ENCODE measurements at regions not wholly inside any gene's neighbourhood (a gene's known extent, or its start where the extent isn't known, plus 50 kb on each side); places are given as distances from the start of the nearest gene placed in this dataset.
"Not testable (repeated sequence)": the region's sequence is repeated elsewhere in the genome, so short reads cannot be mapped to it uniquely, and the experiment has no call there.

DNA sequence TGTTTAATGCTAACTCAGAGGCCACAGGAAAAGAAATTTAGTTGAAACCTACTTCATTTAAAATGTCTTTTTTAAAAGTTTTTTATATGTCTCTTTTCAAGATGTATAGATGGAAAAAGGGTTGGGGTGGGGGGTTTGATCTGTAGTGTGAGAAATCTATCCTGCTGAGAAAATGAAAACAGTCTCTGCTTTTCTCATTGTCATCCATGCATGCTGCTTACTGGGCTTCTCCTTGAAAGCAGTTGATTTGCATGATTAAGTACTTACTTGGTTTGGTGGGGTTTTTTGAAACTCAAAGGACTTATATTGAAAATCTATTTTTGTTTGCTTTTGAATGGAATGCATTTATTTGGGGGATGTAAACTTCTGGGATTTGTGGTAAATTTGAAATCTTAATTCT lies 313.6 kb upstream of the DKK2 start:
- Histone ChIP-seq H3K4me3 (ENCODE audit: low read length) (peak overlapping the region; percentile 34; the same call in 1 of the 2 replicates), H3K9ac (ENCODE audit: low read depth, low read length) (peak overlapping the region; percentile 38; the same call in 1 of the 2 replicates)

DNA sequence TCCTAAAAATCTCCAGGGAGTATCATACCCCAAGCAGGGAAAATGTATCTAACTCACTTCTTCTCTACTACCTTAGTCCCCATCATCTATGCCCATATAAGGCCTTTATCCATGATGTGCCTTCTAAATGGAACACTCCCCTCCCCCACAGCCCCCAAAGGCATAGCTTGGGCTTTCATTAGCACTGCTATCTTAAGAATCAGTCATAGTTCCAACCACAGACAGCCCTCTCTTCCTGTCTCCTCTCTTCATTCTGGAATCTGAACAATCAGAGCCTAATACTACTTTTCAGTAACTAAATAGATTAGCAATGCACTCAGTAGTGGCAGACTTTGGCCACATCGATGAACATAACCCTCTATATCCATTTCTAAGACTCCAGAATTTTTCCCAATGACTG lies 313.2 kb upstream of the DKK2 start:
- H3K27me3 ChIP-seq (ENCODE audit: insufficient read depth, low read length) = no peaks in the 10 kb centered on the region
- H3K36me3 ChIP-seq (ENCODE audit: insufficient read depth, low read depth, low read length) = no peaks in the 10 kb centered on the region
- H3K4me1 ChIP-seq (ENCODE audit: insufficient read depth, low read length) = peaks cover 29% of the 10 kb centered on the region
- peaks cover 6% of the 10 kb centered on the region for H3K9me3 ChIP-seq (ENCODE audit: insufficient read depth, low read depth, low read length)
- peak overlapping the region; percentile 41 for H3K27ac ChIP-seq (ENCODE audit: low read length)
- peak overlapping the region; percentile 38; the same call in 1 of the 2 replicates for H3K9ac ChIP-seq (ENCODE audit: low read depth, low read length)
- H3K4me3 ChIP-seq (ENCODE audit: low read length) = peak overlapping the region; percentile 34; the same call in 1 of the 2 replicates

More for the DNA sequence above, 313.6 kb upstream of the DKK2 start:
- H3K27ac ChIP-seq (ENCODE audit: low read length) = peak overlapping the region; percentile 41
- no peaks in the 10 kb centered on the region for H3K36me3 ChIP-seq (ENCODE audit: insufficient read depth, low read depth, low read length)
- peaks cover 29% of the 10 kb centered on the region for H3K4me1 ChIP-seq (ENCODE audit: insufficient read depth, low read length)
- peaks cover 6% of the 10 kb centered on the region for H3K9me3 ChIP-seq (ENCODE audit: insufficient read depth, low read depth, low read length)
- no peaks in the 10 kb centered on the region for H3K27me3 ChIP-seq (ENCODE audit: insufficient read depth, low read length)

DNA sequence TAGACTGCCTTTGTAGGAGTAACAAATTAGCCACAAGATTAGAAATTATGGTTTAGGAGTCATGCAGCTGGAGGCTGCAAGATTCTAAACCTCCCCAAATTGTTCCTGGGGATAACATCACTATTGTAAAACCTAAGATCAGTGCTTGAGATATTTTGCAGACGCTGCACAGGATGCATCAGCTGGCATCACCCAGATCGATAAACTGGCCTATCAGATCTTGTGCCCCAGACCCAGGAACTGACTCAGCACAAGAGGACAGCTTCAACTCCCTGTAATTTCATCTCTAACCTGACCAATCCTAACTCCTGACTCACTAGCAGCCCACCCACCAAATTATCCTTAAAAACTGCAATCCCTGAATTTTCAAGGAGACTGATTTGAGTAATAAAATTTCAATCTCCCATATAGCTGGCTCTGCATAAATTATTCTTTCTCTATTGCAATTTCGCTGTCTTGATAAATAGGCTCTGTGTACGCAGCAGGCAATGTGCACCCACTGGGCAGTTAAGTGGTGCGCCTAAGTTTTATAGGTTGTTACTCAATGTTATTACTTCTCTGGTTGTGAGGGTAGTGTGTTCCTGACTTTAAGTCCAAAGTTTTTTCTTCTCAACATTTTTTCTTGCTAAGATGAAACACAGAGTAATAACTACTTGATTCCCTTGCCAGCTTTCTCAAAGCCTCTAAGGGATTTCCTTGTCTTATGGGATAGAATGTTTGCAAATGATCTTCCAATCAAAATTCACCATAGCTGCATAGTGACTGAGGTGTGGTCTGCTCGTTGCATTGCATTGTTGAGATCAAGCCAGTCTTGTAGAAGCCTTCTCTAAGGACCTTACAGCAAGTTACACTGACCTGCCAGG lies 312.3 kb upstream of the DKK2 start:
- H3K9ac ChIP-seq (ENCODE audit: low read depth, low read length) = peak overlapping the region; percentile 4; the same call in 1 of the 2 replicates
- H3K27me3 ChIP-seq (ENCODE audit: insufficient read depth, low read length) = no peaks in the 10 kb centered on the region
- H3K9me3 ChIP-seq (ENCODE audit: insufficient read depth, low read depth, low read length) = no peaks in the 10 kb centered on the region
- H3K4me3 ChIP-seq (ENCODE audit: low read length) = peak overlapping the region; percentile 34; the same call in 1 of the 2 replicates
- H3K27ac ChIP-seq (ENCODE audit: low read length) = no peak overlapping the region
- peaks cover 29% of the 10 kb centered on the region for H3K4me1 ChIP-seq (ENCODE audit: insufficient read depth, low read length)
- no peaks in the 10 kb centered on the region for H3K36me3 ChIP-seq (ENCODE audit: insufficient read depth, low read depth, low read length)

DNA sequence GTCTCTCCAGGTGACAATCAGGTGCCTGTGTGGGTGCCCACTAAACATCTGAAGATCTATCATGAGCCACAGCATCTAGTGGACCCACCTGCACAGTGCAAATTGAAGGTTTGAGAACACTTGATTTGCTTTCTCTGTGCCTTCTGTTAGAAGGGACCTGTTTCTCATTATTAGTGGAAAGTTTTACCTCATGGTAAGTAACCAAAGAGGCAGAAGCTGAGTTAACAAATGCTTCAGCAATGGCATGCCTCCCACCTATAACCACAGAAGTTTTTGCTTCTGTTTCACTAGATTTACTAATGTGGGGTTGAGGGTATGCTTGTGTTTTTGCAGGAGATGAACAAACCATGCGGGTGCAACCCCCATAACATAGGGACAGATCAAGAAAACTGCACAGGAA lies 297.4 kb upstream of the DKK2 start:
- H3K4me3 ChIP-seq (ENCODE audit: low read length) = no peak overlapping the region

GRCh38 chr4:107332656-107333055 lies 296.5 kb upstream of the DKK2 start:
- H3K27ac ChIP-seq (ENCODE audit: low read length); H3K9ac ChIP-seq (ENCODE audit: low read depth, low read length); H3K4me1 ChIP-seq (ENCODE audit: insufficient read depth, low read length); H3K36me3 ChIP-seq (ENCODE audit: insufficient read depth, low read depth, low read length); H3K27me3 ChIP-seq (ENCODE audit: insufficient read depth, low read length); H3K4me3 ChIP-seq (ENCODE audit: low read length): not testable (repeated sequence)
- H3K9me3 ChIP-seq (ENCODE audit: insufficient read depth, low read depth, low read length) = peaks cover 19% of the 10 kb centered on the region

More for the DNA sequence above, 297.4 kb upstream of the DKK2 start:
- peaks cover 10% of the 10 kb centered on the region; the same call in 1 of the 2 replicates for H3K9me3 ChIP-seq (ENCODE audit: insufficient read depth, low read depth, low read length)
- no peaks in the 10 kb centered on the region for H3K4me1 ChIP-seq (ENCODE audit: insufficient read depth, low read length)
- H3K27me3 ChIP-seq (ENCODE audit: insufficient read depth, low read length) = no peaks in the 10 kb centered on the region
- no peak overlapping the region for H3K9ac ChIP-seq (ENCODE audit: low read depth, low read length)
- no peaks in the 10 kb centered on the region for H3K36me3 ChIP-seq (ENCODE audit: insufficient read depth, low read depth, low read length)
- H3K27ac ChIP-seq (ENCODE audit: low read length) = no peak overlapping the region

GRCh38 chr4:107330916-107331315 lies 294.8 kb upstream of the DKK2 start:
- no peak overlapping the region for H3K9ac ChIP-seq (ENCODE audit: low read depth, low read length)

GRCh38 chr4:107319386-107319785 lies 283.3 kb upstream of the DKK2 start:
- no peak overlapping the region for H3K4me3 ChIP-seq (ENCODE audit: low read length)
- H3K9me3 ChIP-seq (ENCODE audit: insufficient read depth, low read depth, low read length) = no peaks in the 10 kb centered on the region
- H3K4me1 ChIP-seq (ENCODE audit: insufficient read depth, low read length) = no peaks in the 10 kb centered on the region
- no peak overlapping the region for H3K9ac ChIP-seq (ENCODE audit: low read depth, low read length)
- H3K36me3 ChIP-seq (ENCODE audit: insufficient read depth, low read depth, low read length) = no peaks in the 10 kb centered on the region
- no peak overlapping the region for H3K27ac ChIP-seq (ENCODE audit: low read length)
- no peaks in the 10 kb centered on the region for H3K27me3 ChIP-seq (ENCODE audit: insufficient read depth, low read length)

More at GRCh38 chr4:107330916-107331315, 294.8 kb upstream of the DKK2 start:
- H3K4me1 ChIP-seq (ENCODE audit: insufficient read depth, low read length) = no peaks in the 10 kb centered on the region
- no peak overlapping the region for H3K27ac ChIP-seq (ENCODE audit: low read length)
- H3K9me3 ChIP-seq (ENCODE audit: insufficient read depth, low read depth, low read length) = peaks cover 31% of the 10 kb centered on the region
- no peaks in the 10 kb centered on the region for H3K27me3 ChIP-seq (ENCODE audit: insufficient read depth, low read length)
- H3K36me3 ChIP-seq (ENCODE audit: insufficient read depth, low read depth, low read length) = no peaks in the 10 kb centered on the region
- H3K4me3 ChIP-seq (ENCODE audit: low read length) = no peak overlapping the region

DNA sequence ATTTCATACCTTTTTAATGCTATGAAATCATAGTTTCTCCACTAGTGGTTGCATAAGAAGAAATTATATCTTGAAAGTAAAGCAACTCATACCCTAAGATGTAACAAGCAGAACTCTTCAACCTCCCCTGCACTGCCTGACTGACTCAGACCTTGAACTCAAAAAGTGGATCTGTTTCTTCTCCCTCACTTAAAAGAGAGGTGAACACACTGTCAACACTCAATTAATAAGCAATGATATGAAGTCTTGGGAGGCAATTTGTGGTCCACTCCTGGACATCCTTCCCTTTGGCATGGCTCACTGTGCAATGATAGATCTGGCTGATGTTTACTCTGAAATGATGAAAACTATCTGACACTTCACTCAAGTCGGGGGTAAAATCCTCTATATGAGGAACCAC lies 282.0 kb upstream of the DKK2 start:
- Histone ChIP-seq H3K27ac (ENCODE audit: low read length) (no peak overlapping the region), H3K9ac (ENCODE audit: low read depth, low read length) (no peak overlapping the region), H3K4me1 (ENCODE audit: insufficient read depth, low read length) (no peaks in the 10 kb centered on the region), H3K4me3 (ENCODE audit: low read length) (no peak overlapping the region), H3K36me3 (ENCODE audit: insufficient read depth, low read depth, low read length) (no peaks in the 10 kb centered on the region), H3K9me3 (ENCODE audit: insufficient read depth, low read depth, low read length) (no peaks in the 10 kb centered on the region), H3K27me3 (ENCODE audit: insufficient read depth, low read length) (no peaks in the 10 kb centered on the region)

DNA sequence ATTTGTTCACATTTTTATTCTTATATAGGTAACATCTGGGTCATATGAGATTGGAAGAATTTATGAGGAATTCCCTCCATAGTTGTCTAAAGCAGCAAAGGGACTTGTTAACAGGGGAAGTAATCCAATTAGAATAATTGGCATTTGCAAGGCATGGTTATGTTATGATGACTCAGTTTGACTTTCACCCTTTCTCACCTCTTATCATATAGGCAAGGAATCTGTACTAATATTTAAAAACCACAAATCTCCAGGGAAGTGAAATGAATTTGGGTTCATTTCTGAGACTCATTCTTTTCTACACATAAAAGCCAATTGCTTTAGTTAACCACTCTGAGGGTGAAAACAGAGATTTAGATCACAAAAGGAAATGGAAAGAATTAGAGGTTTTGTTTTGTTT lies 281.5 kb upstream of the DKK2 start:
- Histone ChIP-seq H3K27ac (ENCODE audit: low read length) (no peak overlapping the region), H3K9ac (ENCODE audit: low read depth, low read length) (no peak overlapping the region), H3K9me3 (ENCODE audit: insufficient read depth, low read depth, low read length) (no peaks in the 10 kb centered on the region), H3K27me3 (ENCODE audit: insufficient read depth, low read length) (no peaks in the 10 kb centered on the region), H3K36me3 (ENCODE audit: insufficient read depth, low read depth, low read length) (no peaks in the 10 kb centered on the region), H3K4me3 (ENCODE audit: low read length) (no peak overlapping the region), H3K4me1 (ENCODE audit: insufficient read depth, low read length) (no peaks in the 10 kb centered on the region)

- Histone ChIP-seq H3K27ac (ENCODE audit: low read length) (no peak overlapping the region), H3K9me3 (ENCODE audit: insufficient read depth, low read depth, low read length) (no peaks in the 10 kb centered on the region; the same call in 1 of the 2 replicates), H3K4me1 (ENCODE audit: insufficient read depth, low read length) (no peaks in the 10 kb centered on the region)
Observed at GRCh38 chr4:107315584-107315983, 279.5 kb upstream of the DKK2 start.

GRCh38 chr4:107314156-107314555 lies 278.0 kb upstream of the DKK2 start:
- no peak overlapping the region for H3K4me3 ChIP-seq (ENCODE audit: low read length)
- no peak overlapping the region for H3K9ac ChIP-seq (ENCODE audit: low read depth, low read length)
- no peaks in the 10 kb centered on the region for H3K27me3 ChIP-seq (ENCODE audit: insufficient read depth, low read length)
- no peaks in the 10 kb centered on the region for H3K4me1 ChIP-seq (ENCODE audit: insufficient read depth, low read length)
- H3K27ac ChIP-seq (ENCODE audit: low read length) = no peak overlapping the region
- H3K9me3 ChIP-seq (ENCODE audit: insufficient read depth, low read depth, low read length) = no peaks in the 10 kb centered on the region; the same call in 1 of the 2 replicates
- H3K36me3 ChIP-seq (ENCODE audit: insufficient read depth, low read depth, low read length) = no peaks in the 10 kb centered on the region

More at GRCh38 chr4:107315584-107315983, 279.5 kb upstream of the DKK2 start:
- Histone ChIP-seq H3K27me3 (ENCODE audit: insufficient read depth, low read length) (no peaks in the 10 kb centered on the region), H3K36me3 (ENCODE audit: insufficient read depth, low read depth, low read length) (no peaks in the 10 kb centered on the region), H3K9ac (ENCODE audit: low read depth, low read length) (no peak overlapping the region), H3K4me3 (ENCODE audit: low read length) (no peak overlapping the region)

DNA sequence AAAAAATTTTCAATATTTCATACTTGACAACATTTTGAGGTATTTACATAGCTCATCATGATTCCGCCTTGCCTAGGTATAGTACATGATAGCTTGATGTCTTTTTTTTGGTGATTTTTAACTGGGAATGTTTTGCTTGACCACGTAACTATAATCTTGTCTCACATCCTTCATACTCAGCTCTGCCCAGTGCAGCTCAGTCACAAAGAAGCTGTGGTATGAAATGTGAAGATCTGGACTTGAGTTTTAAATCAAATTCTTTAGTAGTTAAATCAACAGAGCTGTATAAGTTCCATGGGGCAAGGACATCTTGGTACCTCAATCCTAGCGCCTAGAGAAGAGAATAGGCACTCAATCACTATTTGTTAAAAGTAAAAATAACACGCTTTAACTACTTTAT lies 276.3 kb upstream of the DKK2 start:
- no peak overlapping the region for H3K27ac ChIP-seq (ENCODE audit: low read length)
- no peak overlapping the region for H3K4me3 ChIP-seq (ENCODE audit: low read length)
- no peaks in the 10 kb centered on the region; the same call in 1 of the 2 replicates for H3K9me3 ChIP-seq (ENCODE audit: insufficient read depth, low read depth, low read length)
- H3K4me1 ChIP-seq (ENCODE audit: insufficient read depth, low read length) = no peaks in the 10 kb centered on the region
- no peak overlapping the region for H3K9ac ChIP-seq (ENCODE audit: low read depth, low read length)
- no peaks in the 10 kb centered on the region for H3K36me3 ChIP-seq (ENCODE audit: insufficient read depth, low read depth, low read length)
- no peaks in the 10 kb centered on the region for H3K27me3 ChIP-seq (ENCODE audit: insufficient read depth, low read length)
